ENCODE measurements at regions not wholly inside any gene's neighbourhood (a gene's known extent, or its start where the extent isn't known, plus 50 kb on each side); places are given as distances from the start of the nearest gene placed in this dataset.
A peak's percentile ranks its signal among the peaks of the same experiment; 100 is the strongest.

GRCh38 chr2:160838691-160839090, 321.5 kb upstream of the TANK start:
- Mint-ChIP-seq H3K27me3 (peaks cover 5 to 9% of the 10 kb centered on the region in 2 donors), H3K9me3 (peaks cover 0 to 22% (median 11%) of the 10 kb centered on the region in 8 donors), H3K4me1 (no peaks in the 10 kb centered on the region), H3K27ac (no peak overlapping the region), H3K36me3 (peaks cover 1 to 4% of the 10 kb centered on the region in 2 donors), H3K4me3 (no peak overlapping the region)
- intact Hi-C loops (cut with micrococcal nuclease) = no loop called here
- H3K4me3 ChIP-seq (ENCODE audit: low read length in 2 of 2) = no peak overlapping the region
- no peaks in the 10 kb centered on the region for H3K27me3 ChIP-seq (ENCODE audit: insufficient read depth, low read length)
- no peaks in the 10 kb centered on the region for H3K4me1 ChIP-seq (ENCODE audit: insufficient read depth, low read length)
- H3K27ac ChIP-seq (ENCODE audit: low read depth, low read length) = no peak overlapping the region
- DNase-seq = no peak
- CTCF ChIA-PET (ENCODE audit: partially characterized antibody) = no interaction called here
- H3K9me3 ChIP-seq (ENCODE audit: control insufficient read depth in 1 of 2, low read length in 2 of 2) = no peaks in the 10 kb centered on the region
- POLR2A ChIA-PET (ENCODE audit: partially characterized antibody) = no interaction called here
- H3K36me3 ChIP-seq (ENCODE audit: insufficient read depth, low read length) = no peaks in the 10 kb centered on the region

GRCh38 chr2:160842286-160842685, 317.9 kb upstream of the TANK start:
- Mint-ChIP-seq H3K9me3 (peaks cover 2 to 33% (median 21%) of the 10 kb centered on the region in 8 donors), H3K36me3 (peaks cover 7% of the 10 kb centered on the region in 2 donors), H3K4me3 (peak overlapping the region in 1 of 8 donors; percentile 16), H3K27ac (no peak overlapping the region), H3K27me3 (peaks cover under 1 to 4% of the 10 kb centered on the region in 2 donors), H3K4me1 (no peaks in the 10 kb centered on the region)
- intact Hi-C loops (cut with micrococcal nuclease) = no loop called here
- no peak overlapping the region for H3K4me3 ChIP-seq (ENCODE audit: low read length in 2 of 2)
- no peaks in the 10 kb centered on the region for H3K9me3 ChIP-seq (ENCODE audit: control insufficient read depth in 1 of 2, low read length in 2 of 2)
- H3K4me1 ChIP-seq (ENCODE audit: insufficient read depth, low read length) = no peaks in the 10 kb centered on the region
- CTCF ChIA-PET (ENCODE audit: partially characterized antibody) = no interaction called here
- no peak overlapping the region for H3K27ac ChIP-seq (ENCODE audit: low read depth, low read length)
- no peak for DNase-seq
- POLR2A ChIA-PET (ENCODE audit: partially characterized antibody) = no interaction called here
- H3K27me3 ChIP-seq (ENCODE audit: insufficient read depth, low read length) = no peaks in the 10 kb centered on the region
- H3K36me3 ChIP-seq (ENCODE audit: insufficient read depth, low read length) = no peaks in the 10 kb centered on the region

- H3K4me1 Mint-ChIP-seq = peaks cover 3 to 4% (median 4%) of the 10 kb centered on the region in 4 donors
- POLR2A ChIA-PET (ENCODE audit: partially characterized antibody) = no interaction called here
- H3K27ac Mint-ChIP-seq = no peak overlapping the region
- Histone ChIP-seq H3K27ac (ENCODE audit: low read depth, low read length) (no peak overlapping the region), H3K36me3 (ENCODE audit: insufficient read depth, low read length) (no peaks in the 10 kb centered on the region), H3K4me3 (ENCODE audit: low read length in 2 of 2) (no peak overlapping the region), H3K4me1 (ENCODE audit: insufficient read depth, low read length) (no peaks in the 10 kb centered on the region), H3K27me3 (ENCODE audit: insufficient read depth, low read length) (no peaks in the 10 kb centered on the region), H3K9me3 (ENCODE audit: control insufficient read depth in 1 of 2, low read length in 2 of 2) (no peaks in the 10 kb centered on the region)
- H3K36me3 Mint-ChIP-seq = no peaks in the 10 kb centered on the region
- peaks cover 0 to 5% (median 0%) of the 10 kb centered on the region in 8 donors for H3K9me3 Mint-ChIP-seq
- no peak overlapping the region for H3K4me3 Mint-ChIP-seq
- H3K27me3 Mint-ChIP-seq = peaks cover 0 to 5% of the 10 kb centered on the region in 2 donors
- CTCF ChIA-PET (ENCODE audit: partially characterized antibody) = no interaction called here
- DNase-seq = peak in 1 of 5 donors; percentile 2
- intact Hi-C loops (cut with micrococcal nuclease) = no loop called here
Measured at GRCh38 chr2:160859096-160859495, 301.1 kb upstream of the TANK start.

- Mint-ChIP-seq H3K4me1 (peaks cover 3 to 4% (median 4%) of the 10 kb centered on the region in 4 donors), H3K36me3 (no peaks in the 10 kb centered on the region), H3K27ac (no peak overlapping the region), H3K27me3 (peaks cover 0 to 5% of the 10 kb centered on the region in 2 donors), H3K9me3 (peaks cover 0 to 5% (median 0%) of the 10 kb centered on the region in 8 donors), H3K4me3 (no peak overlapping the region)
- Histone ChIP-seq H3K27me3 (ENCODE audit: insufficient read depth, low read length) (no peaks in the 10 kb centered on the region), H3K4me3 (ENCODE audit: low read length in 2 of 2) (no peak overlapping the region), H3K36me3 (ENCODE audit: insufficient read depth, low read length) (no peaks in the 10 kb centered on the region), H3K9me3 (ENCODE audit: control insufficient read depth in 1 of 2, low read length in 2 of 2) (no peaks in the 10 kb centered on the region), H3K4me1 (ENCODE audit: insufficient read depth, low read length) (no peaks in the 10 kb centered on the region), H3K27ac (ENCODE audit: low read depth, low read length) (no peak overlapping the region)
- intact Hi-C loops (cut with micrococcal nuclease) = no loop called here
- CTCF ChIA-PET (ENCODE audit: partially characterized antibody) = no interaction called here
- no peak for DNase-seq
- POLR2A ChIA-PET (ENCODE audit: partially characterized antibody) = no interaction called here
Measured at GRCh38 chr2:160862226-160862625, 298.0 kb upstream of the TANK start.

- ChIA-PET CTCF (ENCODE audit: partially characterized antibody) (no interaction called here), POLR2A (ENCODE audit: partially characterized antibody) (no interaction called here)
- Mint-ChIP-seq H3K4me1 (no peaks in the 10 kb centered on the region), H3K36me3 (no peaks in the 10 kb centered on the region), H3K4me3 (no peak overlapping the region), H3K27me3 (peaks cover 2 to 6% of the 10 kb centered on the region in 2 donors), H3K9me3 (no peaks in the 10 kb centered on the region), H3K27ac (no peak overlapping the region)
- no peaks in the 10 kb centered on the region for H3K27me3 ChIP-seq (ENCODE audit: insufficient read depth, low read length)
- H3K27ac ChIP-seq (ENCODE audit: low read depth, low read length) = no peak overlapping the region
- DNase-seq = no peak
- H3K9me3 ChIP-seq (ENCODE audit: control insufficient read depth in 1 of 2, low read length in 2 of 2) = no peaks in the 10 kb centered on the region
- no peaks in the 10 kb centered on the region for H3K4me1 ChIP-seq (ENCODE audit: insufficient read depth, low read length)
- H3K36me3 ChIP-seq (ENCODE audit: insufficient read depth, low read length) = no peaks in the 10 kb centered on the region
- intact Hi-C loops (cut with micrococcal nuclease) = no loop called here
- no peak overlapping the region for H3K4me3 ChIP-seq (ENCODE audit: low read length in 2 of 2)
Measured at GRCh38 chr2:160868891-160869290, 291.3 kb upstream of the TANK start.

GRCh38 chr2:160869411-160869810, 290.8 kb upstream of the TANK start:
- Mint-ChIP-seq H3K9me3 (no peaks in the 10 kb centered on the region), H3K27ac (peak overlapping the region in 1 of 7 donors; percentile 9), H3K4me1 (no peaks in the 10 kb centered on the region), H3K36me3 (no peaks in the 10 kb centered on the region), H3K4me3 (no peak overlapping the region), H3K27me3 (peaks cover 2 to 6% of the 10 kb centered on the region in 2 donors)
- Histone ChIP-seq H3K27ac (ENCODE audit: low read depth, low read length) (no peak overlapping the region), H3K4me1 (ENCODE audit: insufficient read depth, low read length) (no peaks in the 10 kb centered on the region), H3K27me3 (ENCODE audit: insufficient read depth, low read length) (no peaks in the 10 kb centered on the region), H3K36me3 (ENCODE audit: insufficient read depth, low read length) (no peaks in the 10 kb centered on the region), H3K4me3 (ENCODE audit: low read length in 2 of 2) (no peak overlapping the region), H3K9me3 (ENCODE audit: control insufficient read depth in 1 of 2, low read length in 2 of 2) (no peaks in the 10 kb centered on the region)
- POLR2A ChIA-PET (ENCODE audit: partially characterized antibody) = no interaction called here
- CTCF ChIA-PET (ENCODE audit: partially characterized antibody) = no interaction called here
- intact Hi-C loops (cut with micrococcal nuclease) = no loop called here
- no peak for DNase-seq

GRCh38 chr2:160870729-160871465, 289.3 kb upstream of the TANK start:
- CTCF ChIA-PET (ENCODE audit: partially characterized antibody) = no interaction called here
- no peaks in the 10 kb centered on the region for H3K4me1 ChIP-seq (ENCODE audit: insufficient read depth, low read length)
- H3K27ac Mint-ChIP-seq = no peak overlapping the region
- no peaks in the 10 kb centered on the region for H3K4me1 Mint-ChIP-seq
- H3K9me3 Mint-ChIP-seq = no peaks in the 10 kb centered on the region
- intact Hi-C loops (cut with micrococcal nuclease) = no loop called here
- H3K4me3 ChIP-seq (ENCODE audit: low read length in 2 of 2) = no peak overlapping the region
- peaks cover 2 to 6% of the 10 kb centered on the region in 2 donors for H3K27me3 Mint-ChIP-seq
- no peaks in the 10 kb centered on the region for H3K9me3 ChIP-seq (ENCODE audit: control insufficient read depth in 1 of 2, low read length in 2 of 2)
- H3K27me3 ChIP-seq (ENCODE audit: insufficient read depth, low read length) = no peaks in the 10 kb centered on the region
- H3K36me3 ChIP-seq (ENCODE audit: insufficient read depth, low read length) = no peaks in the 10 kb centered on the region
- POLR2A ChIA-PET (ENCODE audit: partially characterized antibody) = no interaction called here
- H3K36me3 Mint-ChIP-seq = no peaks in the 10 kb centered on the region
- H3K27ac ChIP-seq (ENCODE audit: low read depth, low read length) = no peak overlapping the region
- DNase-seq = no peak
- H3K4me3 Mint-ChIP-seq = no peak overlapping the region

Data from CD4-positive, alpha-beta memory T cell (primary cell).